HG03378 (cell line): ENCODE measurements at regions not wholly inside any gene's neighbourhood (a gene's known extent, or its start where the extent isn't known, plus 50 kb on each side); places are given as distances from the start of the nearest gene placed in this dataset.
"Not testable (repeated sequence)": the region's sequence is repeated elsewhere in the genome, so short reads cannot be mapped to it uniquely, and the experiment has no call there.

Experiments
- ATAC-seq: cut with Tn5 transposase; IDR thresholded peaks from one replicate; pipeline ENCODE4 v1.9.1; 2021; ENCODE audit warnings: mild to moderate bottlenecking, moderate library complexity; ENCODE audit not compliant: unreplicated experiment

GRCh38 chr2:38454081-38454480 lies 77.0 kb upstream of the ATL2 start:
- no peak for ATAC-seq

GRCh38 chr2:38451778-38452177 lies 74.7 kb upstream of the ATL2 start:
- not testable (repeated sequence) for ATAC-seq

DNA sequence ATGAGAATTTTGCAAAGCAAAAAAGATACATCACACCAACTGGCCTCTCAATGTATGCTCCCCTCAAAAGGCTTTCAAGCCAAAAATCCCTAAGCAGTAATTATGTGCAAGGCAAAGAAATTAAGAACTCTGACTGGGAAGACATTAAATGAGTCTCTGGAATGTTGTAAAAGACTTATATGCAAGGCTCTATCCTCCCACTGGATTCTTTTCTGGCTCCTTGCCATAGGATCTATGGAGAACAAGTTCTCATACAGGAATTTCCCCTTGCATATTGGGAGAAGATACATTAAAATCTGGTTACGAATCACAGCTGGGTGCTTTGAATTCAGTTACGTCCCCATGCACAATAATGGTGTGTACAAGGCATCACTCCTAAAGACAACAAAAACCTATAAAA lies 73.4 kb upstream of the ATL2 start:
- no peak for ATAC-seq

DNA sequence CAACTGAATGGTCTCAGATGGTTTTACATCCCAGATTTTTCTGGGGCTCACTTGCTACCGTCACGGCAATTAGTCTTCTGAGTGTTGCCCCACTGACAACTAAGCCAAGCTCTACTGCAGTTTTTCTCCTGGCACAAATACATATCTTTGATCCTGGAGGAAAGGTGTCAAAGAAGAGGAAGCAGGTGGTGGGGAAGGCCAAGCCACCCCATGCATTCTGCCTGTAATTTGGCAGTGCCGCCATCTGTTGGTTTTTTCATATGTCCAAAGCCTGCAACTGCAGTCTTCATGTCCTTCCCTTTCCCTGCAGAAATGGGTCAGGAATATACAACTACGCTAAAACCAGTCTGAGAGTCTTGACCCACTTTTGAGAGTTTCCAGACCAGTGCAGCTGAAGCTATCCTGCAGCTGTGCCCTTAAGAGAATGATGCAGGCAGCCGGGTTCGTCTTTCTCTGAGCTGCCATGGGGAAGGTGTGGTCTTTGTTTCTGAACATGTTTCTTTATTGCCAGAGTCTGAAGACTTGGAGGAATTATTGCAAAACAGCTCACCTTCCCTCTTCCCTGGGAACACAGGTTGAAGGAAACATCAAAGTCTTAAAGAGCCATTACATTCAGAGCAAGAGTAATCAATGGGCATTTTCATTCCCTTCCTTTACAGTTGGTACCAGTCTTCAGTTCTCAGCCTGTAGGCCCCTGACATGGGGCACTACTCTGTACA lies 71.8 kb upstream of the ATL2 start:
- ATAC-seq: no peak

- ATAC-seq: no peak
Measured at GRCh38 chr2:38446906-38447561, 70.0 kb upstream of the ATL2 start.

GRCh38 chr2:38446418-38446817 lies 69.3 kb upstream of the ATL2 start:
- no peak for ATAC-seq

DNA sequence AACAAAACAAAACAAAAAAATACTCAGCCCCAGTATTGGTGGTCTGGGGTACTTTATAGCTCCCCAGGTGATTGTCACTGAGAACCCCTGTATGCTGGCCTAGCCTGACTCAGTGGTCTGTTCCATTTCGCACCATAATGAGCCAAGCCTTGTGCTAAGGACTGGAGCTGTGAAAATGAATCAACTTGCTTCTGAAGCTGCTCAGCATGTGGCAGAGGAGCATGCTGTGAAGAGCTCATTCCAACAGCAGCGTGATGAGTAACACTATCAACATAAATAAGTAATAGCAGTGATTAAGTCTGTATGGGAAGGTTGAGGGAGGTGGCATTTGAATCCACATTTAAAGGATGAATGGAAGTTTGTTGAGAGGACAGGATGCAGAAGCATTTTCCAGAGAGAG lies 67.2 kb upstream of the ATL2 start:
- ATAC-seq: no peak

DNA sequence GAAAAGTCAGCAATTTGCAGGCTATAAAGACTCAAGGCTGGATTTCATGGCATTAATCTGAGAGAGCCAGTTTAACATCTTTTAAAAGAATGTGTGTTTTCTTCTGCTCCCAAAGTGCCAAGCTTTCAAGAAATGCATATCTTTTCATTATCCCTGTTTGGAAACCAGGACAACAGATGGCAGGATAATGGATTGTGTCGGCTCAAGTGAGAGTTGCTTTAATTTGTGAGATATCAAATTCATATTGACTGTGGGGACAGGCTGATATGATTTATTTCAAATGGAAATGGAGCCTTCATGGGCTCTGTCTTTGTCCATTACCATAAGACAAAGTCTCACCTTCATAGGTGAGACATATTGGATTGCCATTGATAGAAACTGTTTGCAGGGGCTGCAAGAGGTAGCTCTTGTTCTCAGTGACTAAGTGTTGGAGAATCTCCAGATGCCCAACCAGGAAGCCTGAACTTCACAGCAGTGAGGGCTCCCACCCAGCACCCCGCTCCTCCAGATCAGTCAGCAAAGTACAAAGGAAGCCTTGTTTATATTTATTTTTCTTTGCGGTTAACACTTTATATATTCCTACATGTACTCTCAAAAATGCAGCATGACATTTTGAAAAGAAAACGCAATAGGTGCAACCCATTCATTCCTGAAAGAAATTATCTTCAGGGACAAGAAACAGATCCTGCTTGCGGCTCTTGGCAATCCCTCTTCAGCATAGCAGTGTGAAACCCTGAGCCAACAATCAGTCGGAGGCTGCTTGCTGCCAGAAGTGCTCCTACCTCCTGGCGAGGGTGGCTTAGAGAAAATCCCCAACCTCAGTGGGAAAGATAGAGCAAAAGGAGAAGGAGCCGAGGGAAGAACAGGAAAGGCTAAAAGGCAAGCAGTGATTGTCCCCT lies 65.8 kb upstream of the ATL2 start:
- no peak for ATAC-seq

GRCh38 chr2:38441346-38441745 lies 64.3 kb upstream of the ATL2 start:
- no peak for ATAC-seq

- ATAC-seq: no peak
Measured at GRCh38 chr2:38440655-38441054, 63.6 kb upstream of the ATL2 start.

DNA sequence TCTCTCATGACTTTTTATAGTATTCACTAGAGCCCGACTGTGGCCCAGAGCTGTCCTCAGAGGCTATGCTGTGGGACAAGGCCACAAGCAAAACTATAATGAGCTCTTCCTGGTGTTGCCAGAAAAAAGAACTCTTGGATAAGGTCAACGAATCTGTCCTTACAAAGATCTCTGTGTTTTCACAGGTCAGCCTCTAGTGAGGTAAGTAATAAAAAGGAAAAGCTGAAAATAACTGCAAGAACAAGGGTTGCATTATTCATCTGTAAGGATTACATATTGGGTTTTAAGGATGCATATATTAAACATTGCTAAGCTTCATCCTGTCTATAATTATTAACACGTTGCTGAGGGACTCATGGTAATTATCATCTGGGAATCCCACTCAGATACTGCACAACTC lies 62.8 kb upstream of the ATL2 start:
- no peak for ATAC-seq

- ATAC-seq: peak; percentile 84
Measured at GRCh38 chr2:38438883-38439612, 62.0 kb upstream of the ATL2 start.

DNA sequence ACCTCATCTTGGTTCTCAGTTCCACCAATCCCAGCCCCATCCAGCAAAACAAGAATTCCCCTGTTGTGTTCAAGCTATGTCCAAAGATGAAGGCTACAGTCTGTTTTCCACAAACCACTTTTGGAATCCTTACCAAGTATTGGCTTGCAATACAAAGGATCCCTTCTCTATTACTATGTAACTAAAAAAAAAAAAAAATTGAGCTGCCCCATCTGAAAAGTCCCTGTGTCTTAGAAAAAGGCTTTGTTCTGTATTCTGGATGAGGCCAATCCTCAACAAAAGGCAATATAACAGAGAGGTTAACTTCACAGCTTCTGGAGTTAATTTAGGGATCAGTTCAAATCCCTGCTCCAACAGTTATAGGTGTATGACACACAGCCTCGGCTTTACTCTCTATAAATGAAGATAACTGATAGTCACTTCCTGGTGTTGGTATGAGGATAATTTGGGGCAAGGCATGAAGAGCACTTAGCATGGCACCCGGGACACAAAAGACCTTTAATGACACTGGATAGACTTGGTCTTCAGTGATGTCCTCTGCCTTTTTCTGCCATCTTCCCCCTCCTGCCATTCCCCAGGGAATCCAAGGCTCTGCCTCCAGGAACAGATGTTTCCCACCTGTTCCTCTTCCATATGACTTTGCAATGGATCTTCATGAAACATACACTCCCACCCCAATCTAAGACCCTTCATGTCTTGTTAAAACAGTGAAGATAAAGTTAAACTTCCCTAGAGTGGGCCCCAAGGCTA lies 61.2 kb upstream of the ATL2 start:
- no peak for ATAC-seq

- ATAC-seq: no peak
Measured at GRCh38 chr2:38436227-38436664, 59.2 kb upstream of the ATL2 start.

DNA sequence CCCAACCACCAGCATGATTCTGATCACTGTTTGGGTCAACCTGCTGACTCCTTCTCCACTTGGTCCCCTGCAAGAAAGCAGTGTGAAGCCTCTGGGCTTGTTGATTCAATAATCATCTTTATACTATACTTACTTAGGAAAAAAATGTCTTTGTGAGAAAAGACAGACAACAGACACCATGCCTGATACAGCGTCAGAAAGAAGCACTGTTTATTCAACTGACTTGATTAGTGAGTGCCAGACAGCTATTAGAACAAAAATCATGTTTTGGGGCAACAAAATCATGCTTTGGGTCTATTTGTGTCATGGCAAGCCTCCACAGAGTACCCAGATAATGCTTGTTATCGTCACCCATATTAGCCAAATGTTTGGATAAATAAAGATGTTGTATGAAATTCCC lies 58.7 kb upstream of the ATL2 start:
- no peak for ATAC-seq

- ATAC-seq: no peak
Measured at GRCh38 chr2:38434595-38434994, 57.5 kb upstream of the ATL2 start.

GRCh38 chr2:38433607-38433975 lies 56.5 kb upstream of the ATL2 start:
- no peak for ATAC-seq

DNA sequence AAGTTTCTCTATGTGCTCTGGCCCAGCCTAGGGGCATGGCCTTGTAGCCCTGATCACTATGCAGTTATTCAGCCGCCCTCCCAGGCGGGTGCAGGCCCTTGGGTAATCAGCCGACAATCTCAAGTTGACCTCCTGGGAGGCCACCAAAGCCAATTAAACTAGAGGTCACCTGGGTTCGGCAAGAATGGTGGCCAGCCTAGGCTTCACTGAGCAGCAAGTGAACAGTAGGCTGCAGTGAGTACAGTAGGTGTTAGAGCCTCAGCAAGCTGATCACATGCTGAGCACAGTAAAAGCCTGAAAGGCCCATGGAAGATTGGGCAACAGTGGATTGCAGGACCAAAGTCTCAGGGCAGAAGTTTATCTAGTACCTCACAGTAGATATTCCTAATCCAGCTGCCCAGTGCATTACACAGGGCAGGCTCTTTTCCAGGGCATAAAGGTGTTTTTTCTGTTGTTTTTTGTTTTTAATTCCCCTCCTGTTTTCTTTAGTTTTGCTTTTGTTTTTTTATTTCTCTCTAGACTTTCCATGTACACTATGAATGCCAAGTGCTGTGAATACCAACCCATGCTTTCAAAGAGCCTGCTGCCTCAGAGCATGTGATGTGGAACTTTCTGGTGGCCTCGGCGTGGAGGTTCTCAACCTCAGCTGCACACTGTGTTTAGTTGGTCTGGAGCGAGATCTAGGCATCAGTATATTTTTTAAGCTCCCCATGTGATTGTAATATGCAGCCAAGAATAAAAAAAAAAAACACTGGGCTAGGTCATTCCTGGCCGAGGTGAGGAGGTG lies 55.9 kb upstream of the ATL2 start:
- ATAC-seq: no peak

DNA sequence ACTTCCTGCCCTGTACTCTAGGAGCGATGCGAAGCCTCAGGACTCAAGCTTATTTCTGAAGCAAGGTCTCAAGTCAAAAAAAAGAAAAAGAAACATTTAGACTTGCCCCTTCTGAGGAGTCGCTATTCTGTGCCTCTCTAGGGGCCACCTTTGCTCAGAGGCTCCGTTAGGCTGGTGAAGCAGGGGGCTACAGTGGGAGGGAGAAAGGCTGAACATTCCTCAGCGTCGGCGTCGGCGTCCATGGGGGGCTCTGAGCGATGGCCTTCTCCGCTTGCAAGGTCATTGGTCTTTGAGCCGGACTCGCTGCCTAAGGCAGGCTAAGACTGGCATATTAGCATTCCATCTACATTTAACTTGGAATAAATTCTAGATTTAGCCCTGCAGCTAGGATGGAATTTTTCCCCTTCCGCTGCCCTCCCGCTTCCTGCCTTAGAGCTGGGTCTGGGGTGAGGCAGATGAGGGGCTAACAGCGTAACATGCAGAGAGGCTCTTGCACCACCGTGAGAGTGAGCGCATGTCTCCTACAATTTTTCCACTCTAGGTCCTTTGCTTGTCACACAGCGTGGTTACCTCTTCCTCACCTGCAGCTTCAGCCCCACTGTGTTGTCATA lies 53.6 kb upstream of the ATL2 start:
- ATAC-seq: no peak
